Smooth muscle cell (in vitro differentiated cells): ENCODE measurements at regions not wholly inside any gene's neighbourhood (a gene's known extent, or its start where the extent isn't known, plus 50 kb on each side); places are given as distances from the start of the nearest gene placed in this dataset.

Source experiments
- DNase-seq: peaks from one replicate; lab custom pipeline; 2025; ENCODE audit not compliant: unreplicated experiment; lab: John Stamatoyannopoulos, UW
- H2AFZ ChIP-seq: fragments of 200-600 bp; sonication (generic); 2 replicates; pipeline ENCODE4 v1.6.0; 2016; ENCODE audit warnings: antibody characterized with exemption, low read depth, mild to moderate bottlenecking
- H3F3A ChIP-seq: fragments of 200-600 bp; sonication (generic); 2 replicates; pipeline ENCODE4 v1.6.0; 2017; ENCODE audit warnings: antibody characterized with exemption, low read depth
- H3K27ac ChIP-seq: fragments of 200-600 bp; sonication (generic); 2 replicates; pipeline ENCODE4 v1.5.1; 2016; ENCODE audit warnings: low read depth, mild to moderate bottlenecking
- H3K27me3 ChIP-seq: fragments of 200-600 bp; sonication (generic); 2 replicates; pipeline ENCODE4 v1.6.1; 2016; ENCODE audit warnings: low read depth, mild to moderate bottlenecking
- H3K36me3 ChIP-seq: fragments of 200-600 bp; sonication (generic); 2 replicates; pipeline ENCODE4 v1.5.1; 2016; ENCODE audit warnings: low read depth
- H3K4me1 ChIP-seq: fragments of 200-600 bp; sonication (generic); 2 replicates; pipeline ENCODE4 v1.5.1; 2016; ENCODE audit warnings: low read depth
- H3K4me2 ChIP-seq: fragments of 200-600 bp; sonication (generic); 2 replicates; pipeline ENCODE4 v1.6.0; 2016; ENCODE audit warnings: mild to moderate bottlenecking
- H3K4me3 ChIP-seq: fragments of 200-600 bp; sonication (generic); 2 replicates; pipeline ENCODE4 v1.5.1; 2016; ENCODE audit warnings: mild to moderate bottlenecking
- H3K79me2 ChIP-seq: fragments of 200-600 bp; sonication (generic); 2 replicates; pipeline ENCODE4 v1.6.0; 2016; ENCODE audit warnings: low read depth, mild to moderate bottlenecking
- H3K9ac ChIP-seq: fragments of 200-600 bp; sonication (generic); 2 replicates; pipeline ENCODE4 v1.6.0; 2016; ENCODE audit warnings: low read depth
- H3K9me3 ChIP-seq: fragments of 200-600 bp; sonication (generic); replicated peaks from 2 replicates; pipeline ENCODE4 v1.5.1; 2016; ENCODE audit warnings: low read depth
- H4K20me1 ChIP-seq: fragments of 200-600 bp; sonication (generic); 2 replicates; pipeline ENCODE4 v1.6.0; 2016; ENCODE audit warnings: low read depth
- CTCF ChIP-seq: fragments of 200-600 bp; sonication (generic); IDR thresholded peaks from 2 replicates; pipeline ENCODE4 v1.5.1; 2017; ENCODE audit warnings: borderline replicate concordance, mild to moderate bottlenecking, antibody characterized with exemption; ENCODE audit not compliant: insufficient read depth, poor library complexity, severe bottlenecking
- WGBS: methylation state at CpG from one replicate; pipeline ENCODE4 v1.1.7; 2016; ENCODE audit warnings: low lambda C conversion rate; 5-methylcytosine and 5-hydroxymethylcytosine counted together

- no peaks in the 10 kb centered on the region for H4K20me1 ChIP-seq
- no peak overlapping the region for H2AFZ ChIP-seq
- WGBS: 64% methylated on average over 5 of the region's 5 CpGs
- no peak overlapping the region for H3K9ac ChIP-seq
- H3F3A ChIP-seq: no peaks in the 10 kb centered on the region
- no peak for TF ChIP-seq CTCF
- no peaks in the 10 kb centered on the region for H3K4me1 ChIP-seq
- H3K27me3 ChIP-seq: no peaks in the 10 kb centered on the region
- no peak for DNase-seq
- H3K9me3 ChIP-seq: no peaks in the 10 kb centered on the region
- no peaks in the 10 kb centered on the region for H3K79me2 ChIP-seq
- no peak overlapping the region for H3K4me3 ChIP-seq
- no peak overlapping the region for H3K27ac ChIP-seq
- no peaks in the 10 kb centered on the region for H3K36me3 ChIP-seq
- no peak overlapping the region for H3K4me2 ChIP-seq
These were observed 1923.0 kb upstream of the PIK3C3 start for GRCh38 chr18:40032076-40032475.

GRCh38 chr18:40031435-40031834 is 1923.6 kb upstream of the PIK3C3 start:
- no peak overlapping the region for H3K4me2 ChIP-seq
- H3K9me3 ChIP-seq: no peaks in the 10 kb centered on the region
- H3K4me1 ChIP-seq: no peaks in the 10 kb centered on the region
- no peaks in the 10 kb centered on the region for H4K20me1 ChIP-seq
- H2AFZ ChIP-seq: no peak overlapping the region
- no peak overlapping the region for H3K9ac ChIP-seq
- H3K27me3 ChIP-seq: no peaks in the 10 kb centered on the region
- TF ChIP-seq CTCF: no peak
- H3K27ac ChIP-seq: no peak overlapping the region
- no peak overlapping the region for H3K4me3 ChIP-seq
- 79% methylated on average over 1 of the region's 1 CpG for WGBS
- H3F3A ChIP-seq: no peaks in the 10 kb centered on the region
- no peaks in the 10 kb centered on the region for H3K79me2 ChIP-seq
- H3K36me3 ChIP-seq: no peaks in the 10 kb centered on the region
- DNase-seq: no peak

GRCh38 chr18:40019797-40020392 is 1935.1 kb upstream of the PIK3C3 start:
- DNase-seq: no peak

More at GRCh38 chr18:40019797-40020392, 1935.1 kb upstream of the PIK3C3 start:
- H3K9ac ChIP-seq: no peak overlapping the region
- H3F3A ChIP-seq: no peaks in the 10 kb centered on the region
- H3K9me3 ChIP-seq: no peaks in the 10 kb centered on the region
- WGBS: 60% methylated on average over 2 of the region's 2 CpGs
- H3K79me2 ChIP-seq: no peaks in the 10 kb centered on the region
- H3K27ac ChIP-seq: no peak overlapping the region
- H3K36me3 ChIP-seq: no peaks in the 10 kb centered on the region
- no peak overlapping the region for H3K4me2 ChIP-seq
- H2AFZ ChIP-seq: no peak overlapping the region
- no peaks in the 10 kb centered on the region for H3K27me3 ChIP-seq
- no peak overlapping the region for H3K4me3 ChIP-seq
- H4K20me1 ChIP-seq: no peaks in the 10 kb centered on the region
- H3K4me1 ChIP-seq: peaks cover 12% of the 10 kb centered on the region
- TF ChIP-seq CTCF: no peak
